Endothelial cell of umbilical vein (primary cell): ENCODE measurements at regions not wholly inside any gene's neighbourhood (a gene's known extent, or its start where the extent isn't known, plus 50 kb on each side); places are given as distances from the start of the nearest gene placed in this dataset.

Experiments
- BruUV-seq: library from RNA; stranded (reverse); fragments of 400-500 nt; replicated peaks from 2 replicates; lab custom pipeline; 2021; lab: Mats Ljungman, UMichigan
- CTCF ChIA-PET: fragments of 300-600, 350-600 bp; sonication (Branson Sonifier 250); formaldehyde crosslinking; loops from one replicate; lab custom pipeline; 2021; ENCODE audit warnings: antibody characterized with exemption, inconsistent platforms; lab: Charles Lee
- POLR2A ChIA-PET: fragments of 300-600, 350-600 bp; sonication (Branson Sonifier 250); formaldehyde crosslinking; loops from one replicate; lab custom pipeline; 2021; ENCODE audit warnings: antibody characterized with exemption, inconsistent platforms; lab: Charles Lee
- DNase-seq: peaks from one replicate; pipeline ENCODE4 v3.0.0-alpha.2; 2011; ENCODE audit warnings: low read depth, low spot score
- FAIRE-seq: peaks from 2 replicates; lab custom pipeline; 2011; peaks lifted over from hg19 to GRCh38; lab: Jason Lieb, UNC
- H2AFZ ChIP-seq: 2 replicates; pipeline ENCODE4 v1.6.0; 2012; ENCODE audit warnings: low read depth, low read length, control low read depth, inconsistent platforms
- H3K27ac ChIP-seq: 2 replicates; pipeline ENCODE4 v1.5.1; 2011; ENCODE audit warnings: low read depth, mild to moderate bottlenecking, control low read depth, low read length, moderate library complexity; ENCODE audit not compliant: insufficient read depth
- H3K27me3 ChIP-seq, 2 experiments: 2 replicates each; pipeline versions ENCODE4 v1.6.0 to v1.6.1; 2011; ENCODE audit warnings: low read length in 2 of 2, mixed read lengths in 1 of 2; ENCODE audit not compliant: control insufficient read depth in 2 of 2, insufficient read depth in 2 of 2
- H3K36me3 ChIP-seq, 2 experiments: 2 replicates in 1 of 2; 3 replicates in 1 of 2; pipeline ENCODE4 v1.5.1; 2011; ENCODE audit warnings: low read length in 2 of 2, mild to moderate bottlenecking in 1 of 2, moderate library complexity in 1 of 2; ENCODE audit not compliant: control insufficient read depth in 2 of 2, insufficient read depth in 2 of 2; ENCODE audit errors: extremely low read depth in 1 of 2
- H3K4me1 ChIP-seq: 3 replicates; pipeline ENCODE4 v1.5.1; 2011; ENCODE audit warnings: mild to moderate bottlenecking, low read length; ENCODE audit not compliant: control insufficient read depth, insufficient read depth; ENCODE audit errors: extremely low read depth
- H3K4me2 ChIP-seq: 2 replicates; pipeline ENCODE4 v1.6.1; 2011; ENCODE audit warnings: low read length, control low read depth, mixed read lengths; ENCODE audit not compliant: insufficient read depth
- H3K4me3 ChIP-seq, 3 experiments: fragments of 200-600 bp in 1 of 3; sonication (generic), shearing (Covaris generic) in 1 of 3; replicated peaks in 1 of 3; 2 replicates each; pipeline ENCODE4 v1.5.1; 2011 to 2016; ENCODE audit warnings: control low read depth in 3 of 3, low read length in 3 of 3, mild to moderate bottlenecking in 2 of 3, inconsistent platforms in 1 of 3, low read depth in 1 of 3, moderate library complexity in 1 of 3; ENCODE audit not compliant: insufficient read depth in 1 of 3
- H3K79me2 ChIP-seq: 2 replicates; pipeline ENCODE4 v1.6.0; 2012; ENCODE audit warnings: low read length, inconsistent platforms; ENCODE audit not compliant: control insufficient read depth, insufficient read depth
- H3K9ac ChIP-seq: replicated peaks from 2 replicates; pipeline ENCODE3; 2011; ENCODE audit warnings: low read length, control low read depth; ENCODE audit not compliant: insufficient read depth; ENCODE audit errors: extremely low read depth
- H3K9me1 ChIP-seq: replicated peaks from 3 replicates; pipeline ENCODE4 v1.6.0; 2011; ENCODE audit warnings: mild to moderate bottlenecking, low read length; ENCODE audit not compliant: control insufficient read depth, insufficient read depth; ENCODE audit errors: extremely low read depth
- H3K9me3 ChIP-seq: replicated peaks from 2 replicates; pipeline ENCODE4 v1.5.1; 2012; ENCODE audit warnings: low read length, inconsistent platforms; ENCODE audit not compliant: control insufficient read depth, insufficient read depth
- H4K20me1 ChIP-seq: replicated peaks from 2 replicates; pipeline ENCODE3; 2011; ENCODE audit warnings: mild to moderate bottlenecking, low read length; ENCODE audit not compliant: control insufficient read depth, insufficient read depth; ENCODE audit errors: extremely low read depth
- EZH2 ChIP-seq: IDR thresholded peaks from 2 replicates; pipeline ENCODE4 v1.6.1; 2012; ENCODE audit warnings: borderline replicate concordance, low read depth, mild to moderate bottlenecking, moderate library complexity, low read length, inconsistent platforms; ENCODE audit not compliant: severe bottlenecking
- FOS ChIP-seq: IDR thresholded peaks from 2 replicates; pipeline ENCODE4 v1.6.1; 2011; ENCODE audit warnings: mild to moderate bottlenecking, low read length, moderate library complexity, borderline replicate concordance; ENCODE audit not compliant: insufficient read depth
- GATA2 ChIP-seq: IDR thresholded peaks from 2 replicates; pipeline ENCODE4 v1.7.0; 2011; ENCODE audit warnings: low read depth, mild to moderate bottlenecking, moderate library complexity, mixed read lengths, low read length; ENCODE audit not compliant: insufficient read length, insufficient read depth
- JUN ChIP-seq: IDR thresholded peaks from 2 replicates; pipeline ENCODE4 v1.6.1; 2011; ENCODE audit warnings: borderline replicate concordance, low read depth; ENCODE audit not compliant: insufficient read length, insufficient read depth
- MYC ChIP-seq: IDR thresholded peaks from one replicate; pipeline ENCODE4 v1.6.1; 2011; ENCODE audit warnings: mild to moderate bottlenecking, low read depth, low read length
- POLR2A ChIP-seq: IDR thresholded peaks from 2 replicates; pipeline ENCODE4 v1.6.1; 2012; ENCODE audit warnings: low read depth, mild to moderate bottlenecking, control low read depth, low read length
- POLR2AphosphoS5 ChIP-seq: IDR thresholded peaks from 2 replicates; pipeline ENCODE4 v1.6.1; 2012; ENCODE audit warnings: low read depth, mild to moderate bottlenecking, control low read depth, low read length, moderate library complexity; ENCODE audit not compliant: insufficient read depth
- dilution Hi-C: fragments of 300-500 bp; cut with MboI; formaldehyde crosslinking; loops from one replicate; pipeline ENCODE4 v1.15.0; 2019; ENCODE audit warnings: low sequenced_read_pairs; ENCODE audit not compliant: extremely low pct_ligation_motif_present
- intact Hi-C: fragments of 100-400 bp; cut with micrococcal nuclease; formaldehyde crosslinking; loops from one replicate; pipeline ENCODE4 v1.10.0; 2022
- TF ChIP-seq, protein P1 (sequence below): IDR thresholded peaks from 2 replicates; pipeline ENCODE4 v1.6.1; 2011; ENCODE audit not compliant: insufficient read depth, insufficient read length
- TF ChIP-seq, protein P2 (sequence below), 2 donors: IDR thresholded peaks; 1 replicate in 1 of 2; 2 replicates in 1 of 2; pipeline ENCODE4 v1.5.1; 2011; ENCODE audit warnings: low read length in 2 of 2, mild to moderate bottlenecking in 2 of 2, moderate library complexity in 2 of 2, control low read depth in 1 of 2, inconsistent platforms in 1 of 2, low read depth in 1 of 2; ENCODE audit not compliant: insufficient read depth in 1 of 2; ENCODE audit errors: extremely low read depth in 1 of 2

DNA sequence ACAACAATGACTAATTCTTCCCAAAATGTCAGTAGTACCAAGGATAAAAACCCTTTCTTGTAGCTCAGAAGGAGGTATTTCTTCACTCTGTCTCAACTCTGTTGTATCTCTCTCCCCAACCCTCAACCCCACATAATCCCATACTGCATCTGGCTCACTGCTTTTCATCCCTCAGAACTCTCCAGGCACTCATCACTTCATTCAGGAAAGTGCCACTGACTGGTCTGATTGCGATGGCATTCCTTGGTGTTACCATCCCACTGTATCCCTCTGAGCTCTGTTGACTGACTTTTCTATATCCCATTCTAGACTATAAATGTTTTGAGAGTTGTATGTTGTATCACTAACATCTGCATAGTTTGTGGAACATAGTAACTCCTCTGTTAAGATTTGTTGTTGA is 483.5 kb upstream of the ADGRL2 start:
- ChIA-PET POLR2A (no interaction called here), CTCF (no interaction called here)
- DNase-seq, result no peak
- H4K20me1 ChIP-seq, result no peaks in the 10 kb centered on the region
- H3K4me1 ChIP-seq, result no peaks in the 10 kb centered on the region
- H3K4me3 ChIP-seq, result no peak overlapping the region
- H3K9me1 ChIP-seq, result no peaks in the 10 kb centered on the region
- H3K27me3 ChIP-seq, result no peaks in the 10 kb centered on the region
- H3K79me2 ChIP-seq, result no peaks in the 10 kb centered on the region
- no peak for FAIRE-seq
- H3K9me3 ChIP-seq, result no peaks in the 10 kb centered on the region
- intact Hi-C loops, result no loop called here
- BruUV-seq, result no TSS peak
- H2AFZ ChIP-seq, result no peak overlapping the region
- TF ChIP-seq POLR2AphosphoS5, result no peak
- no peak for TF ChIP-seq POLR2A
- TF ChIP-seq JUN, result no peak
- TF ChIP-seq MYC, result no peak
- TF ChIP-seq, protein P1, sequence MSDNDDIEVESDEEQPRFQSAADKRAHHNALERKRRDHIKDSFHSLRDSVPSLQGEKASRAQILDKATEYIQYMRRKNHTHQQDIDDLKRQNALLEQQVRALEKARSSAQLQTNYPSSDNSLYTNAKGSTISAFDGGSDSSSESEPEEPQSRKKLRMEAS, result no peak
- TF ChIP-seq, protein P2, sequence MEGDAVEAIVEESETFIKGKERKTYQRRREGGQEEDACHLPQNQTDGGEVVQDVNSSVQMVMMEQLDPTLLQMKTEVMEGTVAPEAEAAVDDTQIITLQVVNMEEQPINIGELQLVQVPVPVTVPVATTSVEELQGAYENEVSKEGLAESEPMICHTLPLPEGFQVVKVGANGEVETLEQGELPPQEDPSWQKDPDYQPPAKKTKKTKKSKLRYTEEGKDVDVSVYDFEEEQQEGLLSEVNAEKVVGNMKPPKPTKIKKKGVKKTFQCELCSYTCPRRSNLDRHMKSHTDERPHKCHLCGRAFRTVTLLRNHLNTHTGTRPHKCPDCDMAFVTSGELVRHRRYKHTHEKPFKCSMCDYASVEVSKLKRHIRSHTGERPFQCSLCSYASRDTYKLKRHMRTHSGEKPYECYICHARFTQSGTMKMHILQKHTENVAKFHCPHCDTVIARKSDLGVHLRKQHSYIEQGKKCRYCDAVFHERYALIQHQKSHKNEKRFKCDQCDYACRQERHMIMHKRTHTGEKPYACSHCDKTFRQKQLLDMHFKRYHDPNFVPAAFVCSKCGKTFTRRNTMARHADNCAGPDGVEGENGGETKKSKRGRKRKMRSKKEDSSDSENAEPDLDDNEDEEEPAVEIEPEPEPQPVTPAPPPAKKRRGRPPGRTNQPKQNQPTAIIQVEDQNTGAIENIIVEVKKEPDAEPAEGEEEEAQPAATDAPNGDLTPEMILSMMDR (IDR thresholded peaks at IDR 0.05; ENCODE audit: extremely low read depth in 1 of 2, insufficient read depth in 1 of 2, low read depth in 1 of 2, low read length in 2 of 2), result no peak
- no peak for TF ChIP-seq FOS
- no peak for TF ChIP-seq EZH2
- TF ChIP-seq GATA2, result no peak
- no peaks in the 10 kb centered on the region for H3K36me3 ChIP-seq
- H3K9ac ChIP-seq, result no peak overlapping the region
- no peak overlapping the region for H3K4me2 ChIP-seq
- H3K27ac ChIP-seq, result no peak overlapping the region
- dilution Hi-C loops, result no loop called here
